ENCODE measurements at regions not wholly inside any gene's neighbourhood (a gene's known extent, or its start where the extent isn't known, plus 50 kb on each side); places are given as distances from the start of the nearest gene placed in this dataset.
A peak's percentile ranks its signal among the peaks of the same experiment; 100 is the strongest.
"Not testable (repeated sequence)": the region's sequence is repeated elsewhere in the genome, so short reads cannot be mapped to it uniquely, and the experiment has no call there.

GRCh38 chr16:29182501-29182900, 197.6 kb downstream of the LAT start:
- TF ChIP-seq, protein P1, sequence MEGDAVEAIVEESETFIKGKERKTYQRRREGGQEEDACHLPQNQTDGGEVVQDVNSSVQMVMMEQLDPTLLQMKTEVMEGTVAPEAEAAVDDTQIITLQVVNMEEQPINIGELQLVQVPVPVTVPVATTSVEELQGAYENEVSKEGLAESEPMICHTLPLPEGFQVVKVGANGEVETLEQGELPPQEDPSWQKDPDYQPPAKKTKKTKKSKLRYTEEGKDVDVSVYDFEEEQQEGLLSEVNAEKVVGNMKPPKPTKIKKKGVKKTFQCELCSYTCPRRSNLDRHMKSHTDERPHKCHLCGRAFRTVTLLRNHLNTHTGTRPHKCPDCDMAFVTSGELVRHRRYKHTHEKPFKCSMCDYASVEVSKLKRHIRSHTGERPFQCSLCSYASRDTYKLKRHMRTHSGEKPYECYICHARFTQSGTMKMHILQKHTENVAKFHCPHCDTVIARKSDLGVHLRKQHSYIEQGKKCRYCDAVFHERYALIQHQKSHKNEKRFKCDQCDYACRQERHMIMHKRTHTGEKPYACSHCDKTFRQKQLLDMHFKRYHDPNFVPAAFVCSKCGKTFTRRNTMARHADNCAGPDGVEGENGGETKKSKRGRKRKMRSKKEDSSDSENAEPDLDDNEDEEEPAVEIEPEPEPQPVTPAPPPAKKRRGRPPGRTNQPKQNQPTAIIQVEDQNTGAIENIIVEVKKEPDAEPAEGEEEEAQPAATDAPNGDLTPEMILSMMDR (IDR thresholded peaks at IDR 0.05; ENCODE audit: insufficient read depth, low read length, poor library complexity, severe bottlenecking): no peak
- peaks cover 2% of the 10 kb centered on the region for H3K27me3 ChIP-seq (ENCODE audit: control insufficient read depth, insufficient read depth, low read length)
- DNase-seq (ENCODE audit: low read depth): no peak
- no peaks in the 10 kb centered on the region for H3K36me3 ChIP-seq (ENCODE audit: control insufficient read depth, insufficient read depth, low read length)
- H3K4me3 ChIP-seq (ENCODE audit: low read depth, low read length): no peak overlapping the region

DNA sequence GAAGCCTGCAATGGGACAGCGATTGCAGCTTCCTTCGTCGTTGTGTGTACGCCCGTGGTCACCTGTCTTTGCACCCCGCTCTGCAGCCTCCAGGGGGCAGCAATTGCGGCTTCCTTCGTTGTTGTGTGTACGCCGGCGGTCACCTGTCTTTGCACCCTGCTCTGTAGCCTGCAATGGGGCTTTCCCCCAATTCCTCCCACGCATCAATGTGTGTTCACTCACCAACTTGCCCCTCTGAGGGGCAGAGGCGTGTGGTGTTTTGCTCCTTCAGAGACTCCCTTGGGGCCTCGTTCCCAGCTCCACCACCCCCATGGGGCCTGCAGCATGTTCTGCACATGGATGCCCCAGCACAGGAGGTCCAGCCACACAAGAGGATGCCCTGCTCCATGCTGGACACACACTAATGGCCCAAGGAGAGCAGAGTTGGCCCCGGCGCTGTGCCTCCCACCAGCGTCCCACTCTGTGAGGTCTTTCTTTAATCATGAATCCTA, 197.1 kb downstream of the LAT start:
- not testable (repeated sequence) for H3K4me3 ChIP-seq (ENCODE audit: low read depth, low read length); H3K36me3 ChIP-seq (ENCODE audit: control insufficient read depth, insufficient read depth, low read length); DNase-seq (ENCODE audit: low read depth); H3K27me3 ChIP-seq (ENCODE audit: control insufficient read depth, insufficient read depth, low read length)
- TF ChIP-seq, protein P1 (IDR thresholded peaks at IDR 0.05; ENCODE audit: insufficient read depth, low read length, poor library complexity, severe bottlenecking): peak; percentile 28

GRCh38 chr16:29181254-29181780, 196.5 kb downstream of the LAT start:
- H3K36me3 ChIP-seq (ENCODE audit: control insufficient read depth, insufficient read depth, low read length); DNase-seq (ENCODE audit: low read depth); H3K27me3 ChIP-seq (ENCODE audit: control insufficient read depth, insufficient read depth, low read length); H3K4me3 ChIP-seq (ENCODE audit: low read depth, low read length): not testable (repeated sequence)

- not testable (repeated sequence) for H3K36me3 ChIP-seq (ENCODE audit: control insufficient read depth, insufficient read depth, low read length); DNase-seq (ENCODE audit: low read depth); H3K27me3 ChIP-seq (ENCODE audit: control insufficient read depth, insufficient read depth, low read length); H3K4me3 ChIP-seq (ENCODE audit: low read depth, low read length)
Observed at GRCh38 chr16:29180206-29180600, 195.4 kb downstream of the LAT start.

- not testable (repeated sequence) for H3K27me3 ChIP-seq (ENCODE audit: control insufficient read depth, insufficient read depth, low read length); H3K36me3 ChIP-seq (ENCODE audit: control insufficient read depth, insufficient read depth, low read length); H3K4me3 ChIP-seq (ENCODE audit: low read depth, low read length); DNase-seq (ENCODE audit: low read depth)
Observed at GRCh38 chr16:29179401-29180205, 194.8 kb downstream of the LAT start.

- not testable (repeated sequence) for H3K27me3 ChIP-seq (ENCODE audit: control insufficient read depth, insufficient read depth, low read length); H3K4me3 ChIP-seq (ENCODE audit: low read depth, low read length); H3K36me3 ChIP-seq (ENCODE audit: control insufficient read depth, insufficient read depth, low read length); DNase-seq (ENCODE audit: low read depth)
Observed at GRCh38 chr16:29177888-29178726, 193.3 kb downstream of the LAT start.

- H3K36me3 ChIP-seq (ENCODE audit: control insufficient read depth, insufficient read depth, low read length); H3K27me3 ChIP-seq (ENCODE audit: control insufficient read depth, insufficient read depth, low read length); DNase-seq (ENCODE audit: low read depth); H3K4me3 ChIP-seq (ENCODE audit: low read depth, low read length): not testable (repeated sequence)
Observed at GRCh38 chr16:29177203-29177887, 192.5 kb downstream of the LAT start.

DNA sequence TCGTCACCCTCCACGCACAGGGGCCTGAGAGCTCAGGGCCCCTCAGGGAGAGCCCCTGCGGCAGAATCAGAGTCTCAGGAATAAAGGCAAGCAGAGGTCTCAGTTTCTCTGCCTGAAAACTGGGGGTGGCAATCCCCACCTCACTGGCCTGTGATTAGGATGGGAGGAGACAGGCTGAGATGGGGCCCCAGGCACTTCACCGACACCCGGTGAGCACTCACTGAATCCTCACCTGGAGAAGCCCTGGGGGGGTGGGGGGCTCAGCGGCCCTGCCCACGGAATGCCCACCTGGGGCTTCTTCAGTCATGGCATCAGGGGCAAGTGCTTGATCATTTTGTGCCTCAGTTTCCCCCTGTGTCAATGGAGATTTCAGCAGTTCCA, 192.0 kb downstream of the LAT start:
- H3K27me3 ChIP-seq (ENCODE audit: control insufficient read depth, insufficient read depth, low read length); H3K36me3 ChIP-seq (ENCODE audit: control insufficient read depth, insufficient read depth, low read length); DNase-seq (ENCODE audit: low read depth); H3K4me3 ChIP-seq (ENCODE audit: low read depth, low read length): not testable (repeated sequence)

DNA sequence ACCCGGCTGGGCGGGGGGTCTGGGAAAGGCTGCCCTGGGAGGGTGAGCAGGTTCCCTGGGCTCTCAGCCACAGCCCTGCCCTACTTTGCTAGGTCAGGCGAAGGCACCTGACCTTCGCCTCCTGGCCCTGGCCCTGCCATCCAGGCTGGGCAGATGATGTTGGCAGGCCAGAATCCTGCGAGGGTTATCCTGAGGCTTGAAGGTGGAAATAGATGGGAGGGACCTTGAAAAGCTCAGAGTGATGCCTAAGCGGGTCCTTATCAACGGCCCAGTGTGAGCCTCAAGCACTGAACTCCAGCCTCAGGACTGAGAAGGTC, 191.3 kb downstream of the LAT start:
- not testable (repeated sequence) for H3K36me3 ChIP-seq (ENCODE audit: control insufficient read depth, insufficient read depth, low read length); DNase-seq (ENCODE audit: low read depth); H3K4me3 ChIP-seq (ENCODE audit: low read depth, low read length); H3K27me3 ChIP-seq (ENCODE audit: control insufficient read depth, insufficient read depth, low read length)

GRCh38 chr16:29175411-29176153, 190.7 kb downstream of the LAT start:
- DNase-seq (ENCODE audit: low read depth); H3K36me3 ChIP-seq (ENCODE audit: control insufficient read depth, insufficient read depth, low read length); H3K27me3 ChIP-seq (ENCODE audit: control insufficient read depth, insufficient read depth, low read length); H3K4me3 ChIP-seq (ENCODE audit: low read depth, low read length): not testable (repeated sequence)

- not testable (repeated sequence) for DNase-seq (ENCODE audit: low read depth); H3K27me3 ChIP-seq (ENCODE audit: control insufficient read depth, insufficient read depth, low read length); H3K4me3 ChIP-seq (ENCODE audit: low read depth, low read length); H3K36me3 ChIP-seq (ENCODE audit: control insufficient read depth, insufficient read depth, low read length)
Observed at GRCh38 chr16:29173371-29174305, 188.8 kb downstream of the LAT start.
